Fibroblast of lung (primary cell): ENCODE measurements at regions not wholly inside any gene's neighbourhood (a gene's known extent, or its start where the extent isn't known, plus 50 kb on each side); places are given as distances from the start of the nearest gene placed in this dataset.

Source experiments
- DNase-seq, 2 donors: peaks; one replicate each; pipeline versions ENCODE4 v3.0.0 to v3.0.0-alpha.2; 2010; ENCODE audit warnings: low read depth in 2 of 2
- H2AFZ ChIP-seq: 2 replicates; pipeline ENCODE4 v1.5.1; 2012; ENCODE audit warnings: low read length, control low read depth, inconsistent platforms
- H3K27ac ChIP-seq: 2 replicates; pipeline ENCODE4 v1.5.1; 2011; ENCODE audit warnings: low read length, control low read depth; ENCODE audit not compliant: insufficient read depth
- H3K27me3 ChIP-seq: 2 replicates; pipeline ENCODE4 v1.5.1; 2011; ENCODE audit warnings: mild to moderate bottlenecking, low read length; ENCODE audit not compliant: control insufficient read depth, insufficient read depth
- H3K36me3 ChIP-seq: 2 replicates; pipeline ENCODE4 v1.5.1; 2011; ENCODE audit warnings: low read length; ENCODE audit not compliant: control insufficient read depth, insufficient read depth
- H3K4me1 ChIP-seq: 2 replicates; pipeline ENCODE4 v1.5.1; 2011; ENCODE audit warnings: low read length; ENCODE audit not compliant: control insufficient read depth, insufficient read depth; ENCODE audit errors: extremely low read depth
- H3K4me2 ChIP-seq: 2 replicates; pipeline ENCODE4 v1.5.1; 2011; ENCODE audit warnings: low read length, control low read depth; ENCODE audit not compliant: insufficient read depth; ENCODE audit errors: extremely low read depth
- H3K4me3 ChIP-seq, 4 experiments: fragments of 200-600 bp in 1 of 4; sonication (generic) in 1 of 4; replicated peaks in 1 of 4; 2 replicates each; pipeline ENCODE4 v1.5.1; 2011 to 2016; ENCODE audit warnings: low read length in 4 of 4, low read depth in 3 of 4, mild to moderate bottlenecking in 3 of 4, control low read depth in 2 of 4, inconsistent platforms in 1 of 4, mixed read lengths in 1 of 4; ENCODE audit not compliant: insufficient read depth in 1 of 4; ENCODE audit errors: control extremely low read depth in 1 of 4
- H3K79me2 ChIP-seq: 2 replicates; pipeline ENCODE4 v1.5.1; 2012; ENCODE audit warnings: mild to moderate bottlenecking, low read length, inconsistent platforms; ENCODE audit not compliant: control insufficient read depth, insufficient read depth
- H3K9ac ChIP-seq: 2 replicates; pipeline ENCODE4 v1.5.1; 2011; ENCODE audit warnings: mild to moderate bottlenecking, low read length, control low read depth; ENCODE audit not compliant: insufficient read depth
- H3K9me3 ChIP-seq: 2 replicates; pipeline ENCODE4 v1.5.1; 2012; ENCODE audit warnings: low read depth, low read length; ENCODE audit not compliant: control insufficient read depth, insufficient read depth
- H4K20me1 ChIP-seq: 2 replicates; pipeline ENCODE4 v1.5.1; 2011; ENCODE audit warnings: low read length; ENCODE audit not compliant: control insufficient read depth, insufficient read depth; ENCODE audit errors: extremely low read depth
- CTCF ChIP-seq, 2 donors: IDR thresholded peaks in 1 of 2; conservative IDR thresholded peaks in 1 of 2; 1 replicate in 1 of 2; 2 replicates in 1 of 2; pipeline ENCODE4 v1.5.1; 2011 to 2012; ENCODE audit warnings: low read length in 2 of 2, control low read depth in 1 of 2, inconsistent platforms in 1 of 2, low read depth in 1 of 2, mild to moderate bottlenecking in 1 of 2
- EZH2 ChIP-seq: IDR thresholded peaks from 2 replicates; pipeline ENCODE4 v1.5.1; 2012; ENCODE audit warnings: low read length, control low read depth, mild to moderate bottlenecking; ENCODE audit errors: missing control alignments

DNA sequence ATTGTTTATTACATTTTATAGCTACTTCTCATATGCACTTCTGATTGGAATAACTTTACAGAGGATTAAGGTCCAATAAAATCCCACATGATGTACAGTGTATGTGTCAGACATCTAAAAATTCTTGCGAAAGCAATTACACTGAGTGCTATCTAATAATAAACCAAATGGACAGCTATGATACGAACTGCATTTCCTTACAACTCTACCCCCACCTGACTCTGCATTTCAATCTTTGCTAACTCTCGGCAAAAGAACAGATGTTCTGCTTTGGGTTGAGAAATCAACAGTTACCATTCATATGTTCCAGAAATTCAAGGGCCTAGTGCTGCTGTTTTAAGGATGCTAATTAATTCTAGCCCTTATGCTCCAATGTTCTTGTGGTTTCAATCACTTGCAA lies 287.9 kb upstream of the NOCT start:
- DNase-seq: peak in 1 of 2 donors; percentile 64
- H3K9me3 ChIP-seq: no peaks in the 10 kb centered on the region
- H2AFZ ChIP-seq: no peak overlapping the region
- H3K27me3 ChIP-seq: no peaks in the 10 kb centered on the region
- no peaks in the 10 kb centered on the region for H3K4me1 ChIP-seq
- no peaks in the 10 kb centered on the region for H3K36me3 ChIP-seq
- no peak overlapping the region for H3K4me3 ChIP-seq
- H3K79me2 ChIP-seq: no peaks in the 10 kb centered on the region
- no peak overlapping the region for H3K4me2 ChIP-seq
- H4K20me1 ChIP-seq: no peaks in the 10 kb centered on the region
- TF ChIP-seq EZH2 (no peak), CTCF (conservative IDR thresholded peaks at IDR 0.05 in 1 of 2, IDR thresholded peaks at IDR 0.05 in 1 of 2; ENCODE audit: low read depth in 1 of 2, low read length in 2 of 2) (no peak)
- H3K9ac ChIP-seq: no peak overlapping the region
- no peak overlapping the region for H3K27ac ChIP-seq

GRCh38 chr4:138724530-138724929 lies 291.1 kb upstream of the NOCT start:
- H2AFZ ChIP-seq: no peak overlapping the region
- no peaks in the 10 kb centered on the region for H3K4me1 ChIP-seq
- no peak overlapping the region for H3K27ac ChIP-seq
- no peaks in the 10 kb centered on the region for H3K27me3 ChIP-seq
- no peak overlapping the region for H3K4me2 ChIP-seq
- H3K9me3 ChIP-seq: no peaks in the 10 kb centered on the region
- TF ChIP-seq EZH2 (no peak), CTCF (conservative IDR thresholded peaks at IDR 0.05 in 1 of 2, IDR thresholded peaks at IDR 0.05 in 1 of 2; ENCODE audit: low read depth in 1 of 2, low read length in 2 of 2) (no peak)
- no peaks in the 10 kb centered on the region for H3K36me3 ChIP-seq
- no peaks in the 10 kb centered on the region for H3K79me2 ChIP-seq
- DNase-seq: no peak
- H4K20me1 ChIP-seq: no peaks in the 10 kb centered on the region
- H3K4me3 ChIP-seq: no peak overlapping the region
- no peak overlapping the region for H3K9ac ChIP-seq

DNA sequence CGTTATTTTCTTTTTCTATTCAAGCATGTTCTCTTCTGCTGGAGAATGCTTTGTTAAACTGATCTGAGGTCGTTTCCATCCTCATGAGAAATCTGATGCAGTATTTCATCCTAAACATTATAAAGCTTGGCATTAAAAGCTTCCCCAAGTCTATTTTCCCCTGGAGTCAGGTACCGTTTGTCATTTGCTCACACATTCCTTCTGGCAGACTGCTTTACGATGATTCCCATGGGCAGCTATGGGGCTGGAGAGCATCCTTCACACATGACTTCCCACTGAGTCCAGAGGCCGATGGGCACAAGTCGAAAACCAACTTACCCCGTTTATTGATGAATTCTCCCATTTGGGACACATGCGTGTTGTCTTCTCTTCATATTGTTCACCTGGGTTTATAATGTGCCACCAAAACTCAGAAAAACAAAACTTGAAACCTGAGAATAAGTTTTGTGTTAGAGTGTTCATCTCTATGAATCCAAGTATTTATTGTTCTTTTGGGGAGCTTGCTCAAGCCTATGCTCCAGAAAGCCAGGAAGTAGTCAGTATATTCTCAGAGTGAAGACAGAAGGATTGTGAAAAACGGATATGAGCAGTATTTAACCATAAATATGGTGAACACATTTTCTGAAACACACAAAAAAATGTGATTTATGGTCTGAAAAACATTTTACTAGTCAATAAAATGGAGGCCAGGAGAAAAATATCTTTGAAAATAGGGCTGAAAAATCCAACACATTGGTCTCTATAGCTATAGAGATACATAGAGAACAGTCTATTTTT lies 298.8 kb upstream of the NOCT start:
- H3K4me1 ChIP-seq: no peaks in the 10 kb centered on the region
- no peak overlapping the region for H2AFZ ChIP-seq
- DNase-seq: no peak
- no peaks in the 10 kb centered on the region for H3K27me3 ChIP-seq
- no peaks in the 10 kb centered on the region for H4K20me1 ChIP-seq
- H3K4me2 ChIP-seq: no peak overlapping the region
- no peak overlapping the region for H3K4me3 ChIP-seq
- no peak for TF ChIP-seq CTCF (conservative IDR thresholded peaks at IDR 0.05 in 1 of 2, IDR thresholded peaks at IDR 0.05 in 1 of 2; ENCODE audit: low read depth in 1 of 2, low read length in 2 of 2)
- TF ChIP-seq EZH2: no peak
- H3K9me3 ChIP-seq: no peaks in the 10 kb centered on the region
- no peaks in the 10 kb centered on the region for H3K36me3 ChIP-seq
- H3K9ac ChIP-seq: no peak overlapping the region
- H3K27ac ChIP-seq: no peak overlapping the region
- H3K79me2 ChIP-seq: no peaks in the 10 kb centered on the region
